ENCODE measurements at regions not wholly inside any gene's neighbourhood (a gene's known extent, or its start where the extent isn't known, plus 50 kb on each side); places are given as distances from the start of the nearest gene placed in this dataset.

DNA sequence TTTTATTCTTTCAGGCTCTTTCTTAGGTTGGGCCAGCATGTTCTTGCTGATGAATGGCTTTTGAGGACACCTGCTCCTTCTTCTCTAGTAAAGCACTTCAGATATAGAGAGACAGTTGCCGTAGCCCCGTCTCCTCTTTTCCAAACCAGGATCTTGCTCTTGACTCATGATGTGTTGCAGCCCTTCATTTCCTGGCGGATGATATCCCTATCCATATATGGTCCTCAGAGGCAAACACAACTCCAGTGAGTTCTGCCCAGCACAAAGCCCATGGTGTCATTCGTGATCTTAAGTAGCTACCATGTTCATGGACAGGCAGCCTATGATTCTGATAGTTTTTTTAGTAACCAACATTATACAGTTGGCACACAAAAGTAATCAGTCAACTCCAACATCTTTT lies 59.8 kb upstream of the ACSL1 start:
- no peaks in the 10 kb centered on the region for H3K9me3 ChIP-seq (replicated peaks in 1 of 3)
- no peaks in the 10 kb centered on the region for H3K4me1 ChIP-seq (replicated peaks in 1 of 2)
- H3K27me3 ChIP-seq: no peaks in the 10 kb centered on the region
- TF ChIP-seq POLR2A (IDR thresholded peaks at IDR 0.05): no peak
- TF ChIP-seq, protein P1, sequence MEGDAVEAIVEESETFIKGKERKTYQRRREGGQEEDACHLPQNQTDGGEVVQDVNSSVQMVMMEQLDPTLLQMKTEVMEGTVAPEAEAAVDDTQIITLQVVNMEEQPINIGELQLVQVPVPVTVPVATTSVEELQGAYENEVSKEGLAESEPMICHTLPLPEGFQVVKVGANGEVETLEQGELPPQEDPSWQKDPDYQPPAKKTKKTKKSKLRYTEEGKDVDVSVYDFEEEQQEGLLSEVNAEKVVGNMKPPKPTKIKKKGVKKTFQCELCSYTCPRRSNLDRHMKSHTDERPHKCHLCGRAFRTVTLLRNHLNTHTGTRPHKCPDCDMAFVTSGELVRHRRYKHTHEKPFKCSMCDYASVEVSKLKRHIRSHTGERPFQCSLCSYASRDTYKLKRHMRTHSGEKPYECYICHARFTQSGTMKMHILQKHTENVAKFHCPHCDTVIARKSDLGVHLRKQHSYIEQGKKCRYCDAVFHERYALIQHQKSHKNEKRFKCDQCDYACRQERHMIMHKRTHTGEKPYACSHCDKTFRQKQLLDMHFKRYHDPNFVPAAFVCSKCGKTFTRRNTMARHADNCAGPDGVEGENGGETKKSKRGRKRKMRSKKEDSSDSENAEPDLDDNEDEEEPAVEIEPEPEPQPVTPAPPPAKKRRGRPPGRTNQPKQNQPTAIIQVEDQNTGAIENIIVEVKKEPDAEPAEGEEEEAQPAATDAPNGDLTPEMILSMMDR (IDR thresholded peaks at IDR 0.05): no peak
- no peak overlapping the region for H3K4me3 ChIP-seq
- intact Hi-C loops (cut with DNase I): no loop called here
- no peaks in the 10 kb centered on the region for H3K36me3 ChIP-seq (replicated peaks in 1 of 2)
- no peak overlapping the region for H3K27ac ChIP-seq
- DNase-seq: no peak
- WGBS, 4 donors: 86 to 94% (median 91%) methylated on average over 4 of the region's 4 CpGs

DNA sequence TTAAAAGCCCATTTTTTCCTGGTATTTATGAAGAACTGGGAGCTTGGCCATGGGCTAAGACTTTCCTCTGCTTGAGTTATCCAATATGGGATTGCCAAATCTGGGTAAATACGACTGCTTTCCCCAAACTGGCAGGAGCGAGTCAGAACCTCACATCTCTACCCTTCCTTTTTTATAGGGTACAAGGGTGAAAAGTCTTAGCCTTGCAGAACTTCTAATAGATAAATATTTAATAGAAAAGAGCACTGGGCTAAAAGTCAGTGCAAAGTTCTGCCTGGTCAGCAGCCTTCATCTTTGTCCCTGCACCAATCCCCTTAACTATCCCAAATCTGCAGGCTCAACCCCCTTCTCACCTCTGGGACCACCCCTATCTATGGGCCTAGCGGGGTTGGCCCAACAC lies 61.6 kb upstream of the ACSL1 start:
- no peak overlapping the region for H3K4me3 ChIP-seq
- no peak for DNase-seq
- intact Hi-C loops (cut with DNase I): no loop called here
- H3K9me3 ChIP-seq (replicated peaks in 1 of 3): no peaks in the 10 kb centered on the region
- no peaks in the 10 kb centered on the region for H3K27me3 ChIP-seq
- TF ChIP-seq, protein P1 (IDR thresholded peaks at IDR 0.05): no peak
- no peak for TF ChIP-seq POLR2A (IDR thresholded peaks at IDR 0.05)
- no peak overlapping the region for H3K27ac ChIP-seq
- H3K4me1 ChIP-seq (replicated peaks in 1 of 2): no peaks in the 10 kb centered on the region
- 75 to 92% (median 85%) methylated on average over 3 of the region's 3 CpGs for WGBS, 4 donors
- no peaks in the 10 kb centered on the region for H3K36me3 ChIP-seq (replicated peaks in 1 of 2)

DNA sequence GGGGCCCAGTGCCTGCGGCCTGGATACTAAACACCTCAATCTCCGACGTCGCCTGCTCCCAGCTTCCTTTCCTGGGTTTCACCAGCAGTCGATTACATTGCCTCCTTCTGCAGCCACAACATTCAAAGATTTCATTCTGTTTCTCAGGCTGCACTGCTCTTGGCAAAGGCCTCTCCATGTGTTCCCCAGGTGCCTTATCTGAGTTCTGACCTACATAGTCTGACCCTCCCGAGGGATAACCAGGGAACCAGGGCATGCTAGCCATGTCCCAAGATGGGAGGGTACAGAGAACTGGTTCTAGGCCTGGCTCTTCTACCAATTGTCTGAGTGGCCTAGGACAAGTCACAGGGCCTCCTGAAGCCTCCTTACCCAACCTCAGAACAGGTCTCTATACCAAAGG lies 62.2 kb upstream of the ACSL1 start:
- H3K27ac ChIP-seq: no peak overlapping the region
- no peak overlapping the region for H3K4me3 ChIP-seq
- H3K9me3 ChIP-seq (replicated peaks in 1 of 3): no peaks in the 10 kb centered on the region
- H3K36me3 ChIP-seq (replicated peaks in 1 of 2): no peaks in the 10 kb centered on the region
- H3K4me1 ChIP-seq (replicated peaks in 1 of 2): no peaks in the 10 kb centered on the region
- WGBS, 4 donors: 61 to 94% (median 79%) methylated on average over 5 to 6 of the region's 6 CpGs
- no peak for TF ChIP-seq POLR2A (IDR thresholded peaks at IDR 0.05)
- TF ChIP-seq, protein P1 (IDR thresholded peaks at IDR 0.05): no peak
- no peak for DNase-seq
- intact Hi-C loops (cut with DNase I): no loop called here
- H3K27me3 ChIP-seq: no peaks in the 10 kb centered on the region

DNA sequence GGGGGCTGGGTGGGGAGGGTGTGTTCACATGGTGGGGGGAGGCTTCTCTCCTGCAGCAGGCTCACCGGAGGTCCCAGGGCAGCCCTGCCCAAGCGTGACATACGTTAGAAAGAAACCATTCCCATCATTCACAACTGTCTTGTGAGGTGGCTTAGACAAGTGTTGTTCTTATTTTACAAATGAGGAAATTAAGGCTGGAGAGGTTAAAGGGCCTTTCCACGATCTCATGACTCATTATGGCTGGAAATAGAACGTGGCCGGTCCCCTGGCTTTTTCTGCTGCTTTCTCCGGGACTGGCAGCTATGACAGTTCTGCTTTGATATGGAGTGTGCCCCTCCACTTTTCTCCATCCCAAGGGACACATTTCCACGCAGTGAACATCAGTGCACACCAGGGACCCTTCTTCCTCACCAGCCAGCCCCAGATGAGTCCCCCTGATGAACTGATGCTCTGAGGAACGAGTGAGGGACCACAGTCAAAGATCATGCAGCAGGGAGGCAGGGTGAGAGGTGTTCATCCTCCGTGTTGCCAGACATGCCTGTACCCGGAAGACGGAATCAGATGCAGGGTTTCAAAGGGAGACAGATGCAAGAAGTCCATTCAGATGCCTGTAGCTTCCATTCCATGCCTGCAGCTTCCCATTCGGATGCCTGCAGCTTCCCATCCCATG lies 64.0 kb upstream of the ACSL1 start:
- 34 to 48% (median 37%) methylated on average over 12 to 13 of the region's 13 CpGs for WGBS, 4 donors
- Histone ChIP-seq H3K27ac (no peak overlapping the region), H3K27me3 (no peaks in the 10 kb centered on the region), H3K9me3 (replicated peaks in 1 of 3) (no peaks in the 10 kb centered on the region), H3K4me1 (replicated peaks in 1 of 2) (no peaks in the 10 kb centered on the region), H3K36me3 (replicated peaks in 1 of 2) (no peaks in the 10 kb centered on the region), H3K4me3 (no peak overlapping the region)
- intact Hi-C loops (cut with DNase I): no loop called here
- TF ChIP-seq, protein P1 (IDR thresholded peaks at IDR 0.05): no peak
- TF ChIP-seq POLR2A (IDR thresholded peaks at IDR 0.05): no peak
- DNase-seq: peak in 1 of 7 donors; percentile 12
